ENCODE measurements at regions not wholly inside any gene's neighbourhood (a gene's known extent, or its start where the extent isn't known, plus 50 kb on each side); places are given as distances from the start of the nearest gene placed in this dataset.

- TF ChIP-seq RARB (CRISPR knock-in tag; IDR thresholded peaks at IDR 0.05) (no peak), PPARA (CRISPR knock-in tag; IDR thresholded peaks at IDR 0.05; ENCODE audit: borderline replicate concordance) (no peak), OSR1 (CRISPR knock-in tag; IDR thresholded peaks at IDR 0.05) (no peak), GLIS3 (CRISPR knock-in tag; IDR thresholded peaks at IDR 0.05) (no peak), CREB5 (CRISPR knock-in tag; IDR thresholded peaks at IDR 0.05; ENCODE audit: low read depth) (no peak), ZNF8 (CRISPR knock-in tag; IDR thresholded peaks at IDR 0.05) (no peak), ARNTL (CRISPR knock-in tag; IDR thresholded peaks at IDR 0.05; ENCODE audit: borderline replicate concordance, low read depth) (no peak), CSDC2 (CRISPR knock-in tag; IDR thresholded peaks at IDR 0.05) (no peak), ZFP3 (CRISPR knock-in tag; IDR thresholded peaks at IDR 0.05) (no peak), ZNF70 (CRISPR knock-in tag; IDR thresholded peaks at IDR 0.05) (no peak)
- TF ChIP-seq, protein P1, sequence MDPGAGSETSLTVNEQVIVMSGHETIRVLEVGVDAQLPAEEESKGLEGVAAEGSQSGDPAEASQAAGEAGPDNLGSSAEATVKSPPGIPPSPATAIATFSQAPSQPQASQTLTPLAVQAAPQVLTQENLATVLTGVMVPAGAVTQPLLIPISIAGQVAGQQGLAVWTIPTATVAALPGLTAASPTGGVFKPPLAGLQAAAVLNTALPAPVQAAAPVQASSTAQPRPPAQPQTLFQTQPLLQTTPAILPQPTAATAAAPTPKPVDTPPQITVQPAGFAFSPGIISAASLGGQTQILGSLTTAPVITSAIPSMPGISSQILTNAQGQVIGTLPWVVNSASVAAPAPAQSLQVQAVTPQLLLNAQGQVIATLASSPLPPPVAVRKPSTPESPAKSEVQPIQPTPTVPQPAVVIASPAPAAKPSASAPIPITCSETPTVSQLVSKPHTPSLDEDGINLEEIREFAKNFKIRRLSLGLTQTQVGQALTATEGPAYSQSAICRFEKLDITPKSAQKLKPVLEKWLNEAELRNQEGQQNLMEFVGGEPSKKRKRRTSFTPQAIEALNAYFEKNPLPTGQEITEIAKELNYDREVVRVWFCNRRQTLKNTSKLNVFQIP (CRISPR knock-in tag; IDR thresholded peaks at IDR 0.05; ENCODE audit: borderline replicate concordance, low read depth) = no peak
These were observed 103.0 kb upstream of the ZNF32 start for GRCh38 chr10:43751646-43752045.

Measured in SK-N-SH treated with all-trans-retinoic acid at 6 μM for 48 hours (cell line).